ENCODE measurements at regions not wholly inside any gene's neighbourhood (a gene's known extent, or its start where the extent isn't known, plus 50 kb on each side); places are given as distances from the start of the nearest gene placed in this dataset.

DNA sequence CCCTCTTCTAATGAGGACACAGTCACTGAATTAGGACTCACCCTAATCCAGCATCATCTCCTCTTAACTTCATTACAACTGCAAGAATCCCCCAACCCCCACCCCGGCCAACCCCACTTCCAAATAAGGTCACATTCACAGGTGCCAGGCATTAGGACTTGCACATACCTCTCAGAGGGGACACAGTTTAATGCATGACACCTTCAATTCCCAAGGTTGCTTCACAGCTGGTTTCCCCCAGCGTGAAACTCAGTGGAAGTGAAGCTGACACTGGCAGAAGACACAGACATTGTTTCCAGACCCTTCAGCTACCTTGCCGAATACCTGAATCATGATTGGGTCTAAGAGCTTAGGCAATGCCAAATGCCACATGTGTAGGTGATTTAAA is 217.0 kb upstream of the DYNLRB2 start:
- H3K4me1 Mint-ChIP-seq, result peaks cover 31% of the 10 kb centered on the region
- peak; percentile 75 for DNase-seq
- Histone ChIP-seq H3K4me1 (ENCODE audit: control insufficient read depth, insufficient read depth, low read length) (peaks cover 12% of the 10 kb centered on the region), H3K9me3 (ENCODE audit: control insufficient read depth, low read length) (no peaks in the 10 kb centered on the region), H3K36me3 (ENCODE audit: control insufficient read depth, insufficient read depth, low read length) (no peaks in the 10 kb centered on the region), H3K4me3 (ENCODE audit: low read length) (no peak overlapping the region), H3K27ac (ENCODE audit: low read depth, low read length) (no peak overlapping the region), H3K27me3 (ENCODE audit: control insufficient read depth, insufficient read depth, low read length, poor library complexity, severe bottlenecking) (no peaks in the 10 kb centered on the region), H3K9ac (ENCODE audit: extremely low read depth, low read length, poor library complexity, severe bottlenecking) (no peak overlapping the region)
- no peak overlapping the region for H3K4me3 Mint-ChIP-seq
- H3K36me3 Mint-ChIP-seq (ENCODE audit: low read depth), result no peaks in the 10 kb centered on the region
- no peaks in the 10 kb centered on the region for H3K9me3 Mint-ChIP-seq
- TF ChIP-seq, protein P1, sequence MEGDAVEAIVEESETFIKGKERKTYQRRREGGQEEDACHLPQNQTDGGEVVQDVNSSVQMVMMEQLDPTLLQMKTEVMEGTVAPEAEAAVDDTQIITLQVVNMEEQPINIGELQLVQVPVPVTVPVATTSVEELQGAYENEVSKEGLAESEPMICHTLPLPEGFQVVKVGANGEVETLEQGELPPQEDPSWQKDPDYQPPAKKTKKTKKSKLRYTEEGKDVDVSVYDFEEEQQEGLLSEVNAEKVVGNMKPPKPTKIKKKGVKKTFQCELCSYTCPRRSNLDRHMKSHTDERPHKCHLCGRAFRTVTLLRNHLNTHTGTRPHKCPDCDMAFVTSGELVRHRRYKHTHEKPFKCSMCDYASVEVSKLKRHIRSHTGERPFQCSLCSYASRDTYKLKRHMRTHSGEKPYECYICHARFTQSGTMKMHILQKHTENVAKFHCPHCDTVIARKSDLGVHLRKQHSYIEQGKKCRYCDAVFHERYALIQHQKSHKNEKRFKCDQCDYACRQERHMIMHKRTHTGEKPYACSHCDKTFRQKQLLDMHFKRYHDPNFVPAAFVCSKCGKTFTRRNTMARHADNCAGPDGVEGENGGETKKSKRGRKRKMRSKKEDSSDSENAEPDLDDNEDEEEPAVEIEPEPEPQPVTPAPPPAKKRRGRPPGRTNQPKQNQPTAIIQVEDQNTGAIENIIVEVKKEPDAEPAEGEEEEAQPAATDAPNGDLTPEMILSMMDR (conservative IDR thresholded peaks at IDR 0.05), result no peak
- WGBS, 2 experiments (ENCODE audit: insufficient coverage in 1 of 2, insufficient read length in 1 of 2), result 86 to 90% methylated on average over 2 to 3 of the region's 3 CpGs
- H3K27ac Mint-ChIP-seq, result peak overlapping the region; percentile 11
- H3K27me3 Mint-ChIP-seq (ENCODE audit: insufficient read depth), result peaks cover 8% of the 10 kb centered on the region

DNA sequence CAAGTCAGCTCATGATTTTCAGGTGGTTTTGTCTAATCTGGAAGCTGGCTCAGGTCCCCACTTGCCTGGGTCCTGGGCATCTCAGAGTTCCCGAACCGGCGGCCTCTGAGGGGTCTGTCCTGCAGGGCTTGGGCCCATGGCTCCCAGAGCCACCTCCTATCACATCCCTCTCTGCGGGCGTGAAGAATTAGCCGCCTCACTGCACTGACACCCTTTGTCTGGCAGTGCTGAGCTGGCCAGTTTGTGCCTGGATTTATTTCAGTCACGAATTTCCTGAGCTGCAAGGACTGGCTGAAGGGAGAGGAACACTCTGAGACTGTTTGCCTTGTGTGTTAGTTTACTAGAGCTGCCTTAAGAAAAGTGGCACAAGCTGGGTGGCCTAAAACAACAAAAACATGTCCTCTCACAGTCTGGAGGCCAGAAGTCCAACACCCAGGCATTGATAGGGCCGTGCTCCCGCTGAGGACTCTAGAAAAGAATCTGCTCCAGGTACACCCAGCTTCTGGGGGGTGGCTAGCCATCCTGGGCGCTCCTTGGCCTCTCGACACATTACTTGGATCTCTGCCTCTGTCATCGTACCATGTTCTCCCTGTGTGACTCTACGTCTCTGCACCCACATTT is 217.5 kb upstream of the DYNLRB2 start:
- Histone ChIP-seq H3K27me3 (ENCODE audit: control insufficient read depth, insufficient read depth, low read length, poor library complexity, severe bottlenecking) (no peaks in the 10 kb centered on the region), H3K9me3 (ENCODE audit: control insufficient read depth, low read length) (no peaks in the 10 kb centered on the region), H3K4me3 (ENCODE audit: low read length) (no peak overlapping the region), H3K27ac (ENCODE audit: low read depth, low read length) (no peak overlapping the region), H3K9ac (ENCODE audit: extremely low read depth, low read length, poor library complexity, severe bottlenecking) (no peak overlapping the region), H3K4me1 (ENCODE audit: control insufficient read depth, insufficient read depth, low read length) (peaks cover 12% of the 10 kb centered on the region), H3K36me3 (ENCODE audit: control insufficient read depth, insufficient read depth, low read length) (no peaks in the 10 kb centered on the region)
- peak overlapping the region; percentile 11 for H3K27ac Mint-ChIP-seq
- peaks cover 11% of the 10 kb centered on the region for H3K27me3 Mint-ChIP-seq (ENCODE audit: insufficient read depth)
- 85 to 97% methylated on average over 8 to 13 of the region's 13 CpGs for WGBS, 2 experiments (ENCODE audit: insufficient coverage in 1 of 2, insufficient read length in 1 of 2)
- H3K9me3 Mint-ChIP-seq, result no peaks in the 10 kb centered on the region
- no peak overlapping the region for H3K4me3 Mint-ChIP-seq
- TF ChIP-seq, protein P1 (conservative IDR thresholded peaks at IDR 0.05), result no peak
- peaks cover 28% of the 10 kb centered on the region for H3K4me1 Mint-ChIP-seq
- peak; percentile 64 for DNase-seq
- H3K36me3 Mint-ChIP-seq (ENCODE audit: low read depth), result no peaks in the 10 kb centered on the region

DNA sequence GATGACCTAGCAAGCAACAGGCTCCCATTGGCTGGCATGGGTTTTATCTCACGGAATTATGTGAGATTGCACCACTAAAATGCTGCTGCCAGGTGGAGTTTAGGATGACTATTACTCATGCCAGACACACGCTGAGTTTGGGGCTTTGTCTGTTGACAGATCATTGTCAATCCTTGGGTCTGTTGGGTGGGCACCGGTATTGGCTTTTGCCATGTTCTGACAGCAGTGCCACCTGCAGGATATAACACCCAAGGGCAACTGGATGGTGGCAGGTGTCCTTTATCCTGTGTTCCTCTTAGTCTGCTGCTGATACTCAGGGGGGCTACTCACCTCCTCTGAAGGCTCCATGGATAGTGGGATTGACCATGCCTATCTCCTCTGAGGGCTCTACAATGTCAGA is 221.6 kb upstream of the DYNLRB2 start:
- no peaks in the 10 kb centered on the region for H3K9me3 ChIP-seq (ENCODE audit: control insufficient read depth, low read length)
- no peak overlapping the region for H3K4me3 ChIP-seq (ENCODE audit: low read length)
- no peaks in the 10 kb centered on the region for H3K36me3 Mint-ChIP-seq (ENCODE audit: low read depth)
- H3K4me3 Mint-ChIP-seq, result no peak overlapping the region
- TF ChIP-seq, protein P1 (conservative IDR thresholded peaks at IDR 0.05), result peak; percentile 39
- no peaks in the 10 kb centered on the region for H3K27me3 ChIP-seq (ENCODE audit: control insufficient read depth, insufficient read depth, low read length, poor library complexity, severe bottlenecking)
- H3K4me1 ChIP-seq (ENCODE audit: control insufficient read depth, insufficient read depth, low read length), result peaks cover 11% of the 10 kb centered on the region
- peaks cover 13% of the 10 kb centered on the region for H3K4me1 Mint-ChIP-seq
- 83 to 85% methylated on average over 3 of the region's 3 CpGs for WGBS, 2 experiments (ENCODE audit: insufficient coverage in 1 of 2, insufficient read length in 1 of 2)
- no peaks in the 10 kb centered on the region for H3K36me3 ChIP-seq (ENCODE audit: control insufficient read depth, insufficient read depth, low read length)
- H3K9me3 Mint-ChIP-seq, result no peaks in the 10 kb centered on the region
- H3K9ac ChIP-seq (ENCODE audit: extremely low read depth, low read length, poor library complexity, severe bottlenecking), result no peak overlapping the region
- no peak overlapping the region for H3K27ac Mint-ChIP-seq
- peaks cover 8% of the 10 kb centered on the region for H3K27me3 Mint-ChIP-seq (ENCODE audit: insufficient read depth)
- H3K27ac ChIP-seq (ENCODE audit: low read depth, low read length), result no peak overlapping the region
- DNase-seq, result no peak
